GM23338 (cell line): ENCODE measurements at regions not wholly inside any gene's neighbourhood (a gene's known extent, or its start where the extent isn't known, plus 50 kb on each side); places are given as distances from the start of the nearest gene placed in this dataset.

Experiments used
- ATAC-seq: fragments of 200-7000 bp; cut with Tn5 transposase; 3 replicates; pipeline ENCODE4 v1.9.1; 2020
- DNase-seq: peaks from one replicate; pipeline ENCODE4 v3.0.0-alpha.2; 2015; ENCODE audit warnings: low spot score
- H2AFZ ChIP-seq: fragments of 200-600 bp; sonication (generic); 2 replicates; pipeline ENCODE4 v1.8.0; 2016; ENCODE audit warnings: antibody characterized with exemption, mild to moderate bottlenecking, moderate library complexity
- H3F3A ChIP-seq: fragments of 200-600 bp; sonication (generic); replicated peaks from 2 replicates; pipeline ENCODE4 v1.8.0; 2017; ENCODE audit warnings: antibody characterized with exemption, mixed run types, low read depth
- H3K27ac ChIP-seq: fragments of 200-600 bp; sonication (generic); 2 replicates; pipeline ENCODE4 v1.6.1; 2016; ENCODE audit warnings: low read depth
- H3K27me3 ChIP-seq: fragments of 200-600 bp; sonication (generic); 2 replicates; pipeline ENCODE4 v1.8.0; 2016; ENCODE audit warnings: mild to moderate bottlenecking, mixed run types, moderate library complexity; ENCODE audit not compliant: insufficient read depth
- H3K36me3 ChIP-seq: fragments of 200-600 bp; sonication (generic); 2 replicates; pipeline ENCODE4 v1.8.0; 2016; ENCODE audit warnings: mild to moderate bottlenecking; ENCODE audit not compliant: insufficient read depth
- H3K4me1 ChIP-seq: fragments of 200-600 bp; sonication (generic); 2 replicates; pipeline ENCODE4 v1.8.0; 2016; ENCODE audit warnings: mild to moderate bottlenecking, moderate library complexity; ENCODE audit not compliant: insufficient read depth
- H3K4me2 ChIP-seq: fragments of 200-600 bp; sonication (generic); 2 replicates; pipeline ENCODE4 v1.7.1; 2017; ENCODE audit warnings: mixed run types
- H3K4me3 ChIP-seq: fragments of 200-600 bp; sonication (generic); 2 replicates; pipeline ENCODE4 v1.6.1; 2016; ENCODE audit warnings: mixed run types
- H3K79me2 ChIP-seq: fragments of 200-600 bp; sonication (generic); replicated peaks from 2 replicates; pipeline ENCODE4 v1.8.0; 2017; ENCODE audit warnings: mild to moderate bottlenecking; ENCODE audit not compliant: insufficient read depth
- H3K9me2 ChIP-seq: fragments of 200-600 bp; sonication (generic); 2 replicates; pipeline ENCODE4 v1.8.0; 2017; ENCODE audit not compliant: insufficient read depth
- H4K20me1 ChIP-seq: fragments of 200-600 bp; sonication (generic); replicated peaks from 2 replicates; pipeline ENCODE4 v1.8.0; 2017; ENCODE audit warnings: mild to moderate bottlenecking; ENCODE audit not compliant: insufficient read depth
- H3K27ac Mint-ChIP-seq: 2 replicates; pipeline ENCODE4 v1.8.0; 2020; ENCODE audit warnings: inconsistent platforms, mild to moderate bottlenecking, moderate library complexity, mixed read lengths
- H3K27me3 Mint-ChIP-seq: 3 replicates; pipeline ENCODE4 v1.8.0; 2022; ENCODE audit warnings: low read depth, mild to moderate bottlenecking, moderate library complexity, mixed read lengths, inconsistent platforms; ENCODE audit not compliant: insufficient read depth, poor library complexity
- H3K36me3 Mint-ChIP-seq: 3 replicates; pipeline ENCODE4 v1.8.0; 2021; ENCODE audit warnings: low read depth, mild to moderate bottlenecking, inconsistent platforms, moderate library complexity, mixed read lengths
- H3K4me1 Mint-ChIP-seq: 3 replicates; pipeline ENCODE4 v1.8.0; 2020; ENCODE audit warnings: mild to moderate bottlenecking, inconsistent platforms, mixed read lengths
- H3K4me3 Mint-ChIP-seq: 3 replicates; pipeline ENCODE4 v1.8.0; 2021; ENCODE audit warnings: moderate library complexity, mild to moderate bottlenecking, inconsistent platforms, mixed read lengths
- H3K9me3 Mint-ChIP-seq: 3 replicates; pipeline ENCODE4 v1.8.0; 2020; ENCODE audit warnings: moderate library complexity, mild to moderate bottlenecking, inconsistent platforms, mixed read lengths
- CREB1 ChIP-seq: fragments of 250-450 bp; sonication (Bioruptor Pico); IDR thresholded peaks from 2 replicates; pipeline ENCODE4 v1.5.0; 2020; ENCODE audit warnings: low read depth, mild to moderate bottlenecking, moderate library complexity
- EZH2 ChIP-seq: fragments of 200-600 bp; sonication (generic); IDR thresholded peaks from one replicate; pipeline ENCODE4 v1.8.0; 2017; ENCODE audit warnings: antibody characterized with exemption, mild to moderate bottlenecking, low read depth; ENCODE audit not compliant: unreplicated experiment
- EZH2phosphoT487 ChIP-seq: fragments of 200-600 bp; sonication (generic); IDR thresholded peaks from one replicate; pipeline ENCODE4 v1.8.1; 2018; ENCODE audit warnings: antibody characterized with exemption; ENCODE audit not compliant: unreplicated experiment
- JUNB ChIP-seq: IDR thresholded peaks from one replicate; pipeline ENCODE4 v1.6.1; 2016; ENCODE audit warnings: antibody characterized with exemption; ENCODE audit not compliant: unreplicated experiment
- NANOG ChIP-seq: IDR thresholded peaks from 2 replicates; pipeline ENCODE4 v1.6.1; 2016; ENCODE audit warnings: antibody characterized with exemption, borderline replicate concordance
- POLR2AphosphoS5 ChIP-seq: IDR thresholded peaks from 2 replicates; pipeline ENCODE4 v1.6.1; 2016; ENCODE audit warnings: antibody characterized with exemption, low read depth
- STAT1 ChIP-seq: IDR thresholded peaks from one replicate; pipeline ENCODE4 v1.6.1; 2016; ENCODE audit warnings: antibody characterized with exemption; ENCODE audit not compliant: unreplicated experiment
- ZNF114 ChIP-seq: fragments of 250-450 bp; sonication (Bioruptor Pico); IDR thresholded peaks from 2 replicates; pipeline ENCODE4 v1.5.0; 2020; ENCODE audit warnings: mild to moderate bottlenecking, moderate library complexity
- ZNF331 ChIP-seq: fragments of 250-450 bp; sonication (Bioruptor Pico); IDR thresholded peaks from 2 replicates; pipeline ENCODE4 v1.5.0; 2020; ENCODE audit warnings: low read depth, mild to moderate bottlenecking, moderate library complexity
- TF ChIP-seq, protein P1 (sequence below): IDR thresholded peaks from 2 replicates; pipeline ENCODE4 v1.6.1; 2016; ENCODE audit warnings: antibody characterized with exemption
- TF ChIP-seq, protein P2 (sequence below): fragments of 250-450 bp; sonication (Bioruptor Pico); IDR thresholded peaks from 2 replicates; pipeline ENCODE4 v1.5.0; 2020; ENCODE audit warnings: mild to moderate bottlenecking, moderate library complexity
- TF ChIP-seq, protein P3 (sequence below), 2 experiments: fragments of 200-600 bp in 1 of 2; sonication (generic) in 1 of 2; conservative IDR thresholded peaks; 2 replicates each; pipeline versions ENCODE4 v1.5.1 to v1.6.1; 2016 to 2017; ENCODE audit warnings: antibody characterized with exemption in 2 of 2, low read depth in 2 of 2, mild to moderate bottlenecking in 2 of 2, moderate library complexity in 1 of 2
- TF ChIP-seq, protein P4 (sequence below): IDR thresholded peaks from one replicate; pipeline ENCODE4 v1.6.1; 2018; ENCODE audit warnings: antibody characterized with exemption; ENCODE audit not compliant: unreplicated experiment

DNA sequence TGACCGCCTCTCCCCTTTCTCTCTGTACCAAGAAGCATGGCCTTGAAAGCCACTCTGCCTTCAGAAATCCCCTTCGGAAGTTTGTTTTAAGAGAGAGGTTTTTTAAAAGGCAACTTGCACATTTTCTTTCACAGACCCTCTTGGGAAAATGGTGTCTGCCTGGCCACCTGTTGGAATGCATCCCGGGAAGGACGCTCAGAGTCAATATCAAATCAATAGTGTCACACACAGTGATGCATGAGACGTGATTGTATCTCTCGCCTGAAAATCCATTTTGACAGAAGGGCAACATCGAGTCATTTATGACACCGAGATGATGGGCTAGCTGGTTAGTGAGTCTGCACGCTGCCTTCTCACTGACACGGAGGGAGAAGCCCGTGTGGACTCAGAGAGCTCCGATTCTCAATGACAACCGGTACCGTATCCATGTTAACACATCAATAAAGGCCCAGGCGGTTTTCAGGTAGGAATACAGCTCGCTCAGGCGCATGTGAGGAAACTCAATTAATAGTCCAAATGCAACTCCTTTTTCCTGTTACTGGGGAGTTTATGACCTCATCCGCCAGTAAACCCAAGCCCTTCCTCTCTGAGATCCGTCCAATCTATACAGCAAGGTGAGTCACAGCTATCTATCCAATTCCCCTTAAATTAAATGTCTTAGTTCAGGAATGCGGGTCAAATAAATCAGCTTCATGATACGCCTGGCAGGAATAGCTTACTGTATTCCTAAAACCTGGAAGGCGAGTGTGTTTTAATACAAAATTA lies 621.5 kb upstream of the MKI67 start:
- Mint-ChIP-seq H3K27ac (no peak overlapping the region), H3K9me3 (peaks cover 5% of the 10 kb centered on the region; the same call in 2 of the 3 replicates), H3K4me1 (peaks cover 17% of the 10 kb centered on the region), H3K36me3 (peaks cover 4% of the 10 kb centered on the region; the same call in 1 of the 3 replicates), H3K4me3 (no peak overlapping the region), H3K27me3 (no peaks in the 10 kb centered on the region)
- no peak for DNase-seq
- Histone ChIP-seq H3K36me3 (no peaks in the 10 kb centered on the region), H3K4me3 (no peak overlapping the region), H3K9me2 (no peaks in the 10 kb centered on the region), H3F3A (no peaks in the 10 kb centered on the region), H2AFZ (no peak overlapping the region), H3K27ac (no peak overlapping the region), H3K27me3 (no peaks in the 10 kb centered on the region), H3K79me2 (no peaks in the 10 kb centered on the region), H4K20me1 (no peaks in the 10 kb centered on the region), H3K4me1 (no peaks in the 10 kb centered on the region), H3K4me2 (no peak overlapping the region)
- ATAC-seq, result no peak
- TF ChIP-seq, protein P1, sequence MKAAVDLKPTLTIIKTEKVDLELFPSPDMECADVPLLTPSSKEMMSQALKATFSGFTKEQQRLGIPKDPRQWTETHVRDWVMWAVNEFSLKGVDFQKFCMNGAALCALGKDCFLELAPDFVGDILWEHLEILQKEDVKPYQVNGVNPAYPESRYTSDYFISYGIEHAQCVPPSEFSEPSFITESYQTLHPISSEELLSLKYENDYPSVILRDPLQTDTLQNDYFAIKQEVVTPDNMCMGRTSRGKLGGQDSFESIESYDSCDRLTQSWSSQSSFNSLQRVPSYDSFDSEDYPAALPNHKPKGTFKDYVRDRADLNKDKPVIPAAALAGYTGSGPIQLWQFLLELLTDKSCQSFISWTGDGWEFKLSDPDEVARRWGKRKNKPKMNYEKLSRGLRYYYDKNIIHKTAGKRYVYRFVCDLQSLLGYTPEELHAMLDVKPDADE, result no peak
- TF ChIP-seq ZNF114 (CRISPR knock-in tag) (no peak), NANOG (no peak), CREB1 (CRISPR knock-in tag) (no peak), EZH2 (no peak), EZH2phosphoT487 (no peak), POLR2AphosphoS5 (no peak), ZNF331 (CRISPR knock-in tag) (no peak), STAT1 (no peak), JUNB (no peak)
- TF ChIP-seq, protein P2, sequence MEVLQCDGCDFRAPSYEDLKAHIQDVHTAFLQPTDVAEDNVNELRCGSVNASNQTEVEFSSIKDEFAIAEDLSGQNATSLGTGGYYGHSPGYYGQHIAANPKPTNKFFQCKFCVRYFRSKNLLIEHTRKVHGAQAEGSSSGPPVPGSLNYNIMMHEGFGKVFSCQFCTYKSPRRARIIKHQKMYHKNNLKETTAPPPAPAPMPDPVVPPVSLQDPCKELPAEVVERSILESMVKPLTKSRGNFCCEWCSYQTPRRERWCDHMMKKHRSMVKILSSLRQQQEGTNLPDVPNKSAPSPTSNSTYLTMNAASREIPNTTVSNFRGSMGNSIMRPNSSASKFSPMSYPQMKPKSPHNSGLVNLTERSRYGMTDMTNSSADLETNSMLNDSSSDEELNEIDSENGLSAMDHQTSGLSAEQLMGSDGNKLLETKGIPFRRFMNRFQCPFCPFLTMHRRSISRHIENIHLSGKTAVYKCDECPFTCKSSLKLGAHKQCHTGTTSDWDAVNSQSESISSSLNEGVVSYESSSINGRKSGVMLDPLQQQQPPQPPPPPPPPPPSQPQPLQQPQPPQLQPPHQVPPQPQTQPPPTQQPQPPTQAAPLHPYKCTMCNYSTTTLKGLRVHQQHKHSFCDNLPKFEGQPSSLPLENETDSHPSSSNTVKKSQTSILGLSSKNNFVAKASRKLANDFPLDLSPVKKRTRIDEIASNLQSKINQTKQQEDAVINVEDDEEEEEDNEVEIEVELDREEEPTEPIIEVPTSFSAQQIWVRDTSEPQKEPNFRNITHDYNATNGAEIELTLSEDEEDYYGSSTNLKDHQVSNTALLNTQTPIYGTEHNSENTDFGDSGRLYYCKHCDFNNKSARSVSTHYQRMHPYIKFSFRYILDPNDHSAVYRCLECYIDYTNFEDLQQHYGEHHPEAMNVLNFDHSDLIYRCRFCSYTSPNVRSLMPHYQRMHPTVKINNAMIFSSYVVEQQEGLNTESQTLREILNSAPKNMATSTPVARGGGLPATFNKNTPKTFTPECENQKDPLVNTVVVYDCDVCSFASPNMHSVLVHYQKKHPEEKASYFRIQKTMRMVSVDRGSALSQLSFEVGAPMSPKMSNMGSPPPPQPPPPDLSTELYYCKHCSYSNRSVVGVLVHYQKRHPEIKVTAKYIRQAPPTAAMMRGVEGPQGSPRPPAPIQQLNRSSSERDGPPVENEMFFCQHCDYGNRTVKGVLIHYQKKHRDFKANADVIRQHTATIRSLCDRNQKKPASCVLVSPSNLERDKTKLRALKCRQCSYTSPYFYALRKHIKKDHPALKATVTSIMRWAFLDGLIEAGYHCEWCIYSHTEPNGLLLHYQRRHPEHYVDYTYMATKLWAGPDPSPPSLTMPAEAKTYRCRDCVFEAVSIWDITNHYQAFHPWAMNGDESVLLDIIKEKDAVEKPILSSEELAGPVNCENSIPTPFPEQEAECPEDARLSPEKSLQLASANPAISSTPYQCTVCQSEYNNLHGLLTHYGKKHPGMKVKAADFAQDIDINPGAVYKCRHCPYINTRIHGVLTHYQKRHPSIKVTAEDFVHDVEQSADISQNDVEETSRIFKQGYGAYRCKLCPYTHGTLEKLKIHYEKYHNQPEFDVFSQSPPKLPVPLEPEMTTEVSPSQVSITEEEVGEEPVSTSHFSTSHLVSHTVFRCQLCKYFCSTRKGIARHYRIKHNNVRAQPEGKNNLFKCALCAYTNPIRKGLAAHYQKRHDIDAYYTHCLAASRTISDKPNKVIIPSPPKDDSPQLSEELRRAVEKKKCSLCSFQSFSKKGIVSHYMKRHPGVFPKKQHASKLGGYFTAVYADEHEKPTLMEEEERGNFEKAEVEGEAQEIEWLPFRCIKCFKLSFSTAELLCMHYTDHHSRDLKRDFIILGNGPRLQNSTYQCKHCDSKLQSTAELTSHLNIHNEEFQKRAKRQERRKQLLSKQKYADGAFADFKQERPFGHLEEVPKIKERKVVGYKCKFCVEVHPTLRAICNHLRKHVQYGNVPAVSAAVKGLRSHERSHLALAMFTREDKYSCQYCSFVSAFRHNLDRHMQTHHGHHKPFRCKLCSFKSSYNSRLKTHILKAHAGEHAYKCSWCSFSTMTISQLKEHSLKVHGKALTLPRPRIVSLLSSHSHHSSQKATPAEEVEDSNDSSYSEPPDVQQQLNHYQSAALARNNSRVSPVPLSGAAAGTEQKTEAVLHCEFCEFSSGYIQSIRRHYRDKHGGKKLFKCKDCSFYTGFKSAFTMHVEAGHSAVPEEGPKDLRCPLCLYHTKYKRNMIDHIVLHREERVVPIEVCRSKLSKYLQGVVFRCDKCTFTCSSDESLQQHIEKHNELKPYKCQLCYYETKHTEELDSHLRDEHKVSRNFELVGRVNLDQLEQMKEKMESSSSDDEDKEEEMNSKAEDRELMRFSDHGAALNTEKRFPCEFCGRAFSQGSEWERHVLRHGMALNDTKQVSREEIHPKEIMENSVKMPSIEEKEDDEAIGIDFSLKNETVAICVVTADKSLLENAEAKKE (CRISPR knock-in tag), result no peak
- TF ChIP-seq, protein P3, sequence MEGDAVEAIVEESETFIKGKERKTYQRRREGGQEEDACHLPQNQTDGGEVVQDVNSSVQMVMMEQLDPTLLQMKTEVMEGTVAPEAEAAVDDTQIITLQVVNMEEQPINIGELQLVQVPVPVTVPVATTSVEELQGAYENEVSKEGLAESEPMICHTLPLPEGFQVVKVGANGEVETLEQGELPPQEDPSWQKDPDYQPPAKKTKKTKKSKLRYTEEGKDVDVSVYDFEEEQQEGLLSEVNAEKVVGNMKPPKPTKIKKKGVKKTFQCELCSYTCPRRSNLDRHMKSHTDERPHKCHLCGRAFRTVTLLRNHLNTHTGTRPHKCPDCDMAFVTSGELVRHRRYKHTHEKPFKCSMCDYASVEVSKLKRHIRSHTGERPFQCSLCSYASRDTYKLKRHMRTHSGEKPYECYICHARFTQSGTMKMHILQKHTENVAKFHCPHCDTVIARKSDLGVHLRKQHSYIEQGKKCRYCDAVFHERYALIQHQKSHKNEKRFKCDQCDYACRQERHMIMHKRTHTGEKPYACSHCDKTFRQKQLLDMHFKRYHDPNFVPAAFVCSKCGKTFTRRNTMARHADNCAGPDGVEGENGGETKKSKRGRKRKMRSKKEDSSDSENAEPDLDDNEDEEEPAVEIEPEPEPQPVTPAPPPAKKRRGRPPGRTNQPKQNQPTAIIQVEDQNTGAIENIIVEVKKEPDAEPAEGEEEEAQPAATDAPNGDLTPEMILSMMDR (conservative IDR thresholded peaks at IDR 0.05; ENCODE audit: low read depth in 2 of 2), result no peak
- TF ChIP-seq, protein P4, sequence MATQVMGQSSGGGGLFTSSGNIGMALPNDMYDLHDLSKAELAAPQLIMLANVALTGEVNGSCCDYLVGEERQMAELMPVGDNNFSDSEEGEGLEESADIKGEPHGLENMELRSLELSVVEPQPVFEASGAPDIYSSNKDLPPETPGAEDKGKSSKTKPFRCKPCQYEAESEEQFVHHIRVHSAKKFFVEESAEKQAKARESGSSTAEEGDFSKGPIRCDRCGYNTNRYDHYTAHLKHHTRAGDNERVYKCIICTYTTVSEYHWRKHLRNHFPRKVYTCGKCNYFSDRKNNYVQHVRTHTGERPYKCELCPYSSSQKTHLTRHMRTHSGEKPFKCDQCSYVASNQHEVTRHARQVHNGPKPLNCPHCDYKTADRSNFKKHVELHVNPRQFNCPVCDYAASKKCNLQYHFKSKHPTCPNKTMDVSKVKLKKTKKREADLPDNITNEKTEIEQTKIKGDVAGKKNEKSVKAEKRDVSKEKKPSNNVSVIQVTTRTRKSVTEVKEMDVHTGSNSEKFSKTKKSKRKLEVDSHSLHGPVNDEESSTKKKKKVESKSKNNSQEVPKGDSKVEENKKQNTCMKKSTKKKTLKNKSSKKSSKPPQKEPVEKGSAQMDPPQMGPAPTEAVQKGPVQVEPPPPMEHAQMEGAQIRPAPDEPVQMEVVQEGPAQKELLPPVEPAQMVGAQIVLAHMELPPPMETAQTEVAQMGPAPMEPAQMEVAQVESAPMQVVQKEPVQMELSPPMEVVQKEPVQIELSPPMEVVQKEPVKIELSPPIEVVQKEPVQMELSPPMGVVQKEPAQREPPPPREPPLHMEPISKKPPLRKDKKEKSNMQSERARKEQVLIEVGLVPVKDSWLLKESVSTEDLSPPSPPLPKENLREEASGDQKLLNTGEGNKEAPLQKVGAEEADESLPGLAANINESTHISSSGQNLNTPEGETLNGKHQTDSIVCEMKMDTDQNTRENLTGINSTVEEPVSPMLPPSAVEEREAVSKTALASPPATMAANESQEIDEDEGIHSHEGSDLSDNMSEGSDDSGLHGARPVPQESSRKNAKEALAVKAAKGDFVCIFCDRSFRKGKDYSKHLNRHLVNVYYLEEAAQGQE, result no peak
